GM21576 (cell line): ENCODE measurements at regions not wholly inside any gene's neighbourhood (a gene's known extent, or its start where the extent isn't known, plus 50 kb on each side); places are given as distances from the start of the nearest gene placed in this dataset.

ENCODE experiments used
- ATAC-seq: cut with Tn5 transposase; IDR thresholded peaks from one replicate; pipeline ENCODE4 v1.9.1; 2021; ENCODE audit warnings: mild to moderate bottlenecking, moderate library complexity; ENCODE audit not compliant: unreplicated experiment

DNA sequence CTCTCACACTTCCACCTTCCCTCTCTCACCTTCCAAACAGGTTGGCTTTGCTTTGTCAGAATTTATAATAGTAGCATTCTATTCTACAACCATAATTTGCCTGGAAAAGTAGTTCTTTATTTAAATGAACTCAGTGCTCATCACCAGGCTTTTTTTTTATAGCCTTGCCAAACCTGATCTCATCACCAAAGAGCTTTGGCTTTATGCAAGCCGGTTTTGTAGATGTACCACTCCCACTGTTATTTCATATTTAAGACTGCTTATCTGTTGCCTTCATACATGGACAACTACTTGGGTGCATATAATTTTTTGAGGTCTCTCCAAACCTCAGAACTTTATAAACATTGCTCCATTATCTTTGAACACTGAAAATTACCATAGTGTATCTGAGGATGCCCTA, 246.1 kb upstream of the PPP2R3A start:
- no peak for ATAC-seq

DNA sequence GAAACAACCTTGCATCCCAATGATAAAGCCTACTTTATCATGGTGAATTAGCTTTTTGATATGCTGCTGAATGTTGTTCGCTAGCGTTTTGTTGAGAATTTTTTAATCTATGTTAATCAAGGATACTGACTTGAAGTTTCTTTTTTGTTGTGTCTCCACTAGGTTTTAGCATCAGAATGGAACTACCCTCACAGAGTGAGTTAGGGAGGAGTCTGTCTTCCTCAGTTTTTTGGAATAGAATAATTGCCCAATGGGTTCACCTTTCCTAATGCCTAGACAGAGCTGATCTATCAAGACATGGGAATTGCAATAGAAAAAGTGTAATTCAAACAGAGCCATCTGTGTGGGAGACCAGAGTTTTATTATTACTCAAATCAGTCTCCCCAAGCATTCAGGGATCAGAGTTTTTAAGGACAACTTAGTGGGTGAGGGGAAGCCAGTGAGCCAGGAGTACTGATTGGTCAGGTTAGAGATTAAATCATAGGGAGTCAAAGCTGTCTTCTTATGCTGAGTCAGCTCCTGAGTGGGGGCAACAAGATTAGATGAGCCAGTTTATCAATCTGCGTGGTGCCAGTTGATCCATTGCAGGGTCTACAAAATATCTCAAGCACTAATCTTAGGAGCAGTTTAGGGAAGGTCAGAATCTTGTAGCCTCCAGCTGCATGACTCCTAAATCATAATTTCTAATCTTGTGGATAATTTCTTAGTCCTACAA, 237.4 kb upstream of the PPP2R3A start:
- ATAC-seq: no peak

DNA sequence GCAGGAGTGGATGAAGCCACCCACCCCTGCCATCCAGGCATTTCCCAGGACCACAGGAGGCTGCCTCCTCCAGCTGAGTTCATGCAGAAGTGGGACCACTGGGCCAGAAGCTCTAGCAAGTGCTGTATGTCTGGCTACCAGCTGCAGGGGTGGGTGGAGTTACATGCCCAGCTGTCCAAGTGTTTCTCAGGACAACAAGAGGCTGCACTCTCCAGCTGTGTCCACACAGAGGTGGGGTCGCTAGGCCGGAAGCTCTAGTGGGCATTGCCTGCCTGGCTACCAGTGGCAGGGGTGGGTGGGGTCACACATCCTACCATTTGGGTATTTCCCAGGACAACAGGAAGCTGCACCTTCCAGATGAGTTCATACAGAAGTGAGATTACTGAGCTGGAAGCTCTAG, 234.0 kb upstream of the PPP2R3A start:
- no peak for ATAC-seq

DNA sequence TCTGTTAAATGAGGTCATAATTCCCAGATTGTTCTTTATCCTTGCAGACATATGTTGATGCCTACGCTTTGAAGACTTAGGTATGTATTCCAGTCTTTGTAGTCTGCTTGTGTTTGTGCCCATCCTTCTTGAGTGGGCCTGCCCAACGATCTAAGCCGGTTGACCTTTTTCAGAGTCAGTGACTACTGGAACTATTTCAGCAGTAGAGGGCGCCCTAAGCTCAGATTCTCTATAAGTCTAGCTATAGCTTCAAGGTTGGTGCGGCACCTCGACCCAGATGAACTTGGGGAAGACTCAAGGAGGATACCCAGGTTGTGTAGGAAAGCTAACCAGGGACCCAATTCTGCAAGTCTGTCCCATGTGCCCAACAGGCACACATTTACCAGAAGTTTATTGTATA, 228.8 kb upstream of the PPP2R3A start:
- no peak for ATAC-seq

DNA sequence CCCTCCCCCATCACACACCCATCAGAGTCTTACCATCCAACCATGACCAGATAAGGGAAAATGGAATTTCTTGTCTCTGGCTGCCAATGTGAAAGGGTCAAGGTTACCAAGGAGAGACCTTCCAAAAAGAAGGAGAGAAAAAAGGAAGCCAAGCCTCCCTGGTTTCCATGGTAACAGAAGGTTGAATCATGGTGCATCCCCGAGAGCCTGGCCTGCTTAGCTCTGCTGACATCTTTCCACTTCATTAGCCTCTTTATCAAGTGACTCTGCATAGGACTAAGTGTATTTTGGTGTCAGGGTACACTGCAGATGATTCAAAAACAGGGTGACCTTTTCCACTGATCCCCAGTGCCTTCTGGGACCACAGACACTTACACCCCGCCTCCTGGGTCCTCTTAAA, 225.7 kb upstream of the PPP2R3A start:
- no peak for ATAC-seq

DNA sequence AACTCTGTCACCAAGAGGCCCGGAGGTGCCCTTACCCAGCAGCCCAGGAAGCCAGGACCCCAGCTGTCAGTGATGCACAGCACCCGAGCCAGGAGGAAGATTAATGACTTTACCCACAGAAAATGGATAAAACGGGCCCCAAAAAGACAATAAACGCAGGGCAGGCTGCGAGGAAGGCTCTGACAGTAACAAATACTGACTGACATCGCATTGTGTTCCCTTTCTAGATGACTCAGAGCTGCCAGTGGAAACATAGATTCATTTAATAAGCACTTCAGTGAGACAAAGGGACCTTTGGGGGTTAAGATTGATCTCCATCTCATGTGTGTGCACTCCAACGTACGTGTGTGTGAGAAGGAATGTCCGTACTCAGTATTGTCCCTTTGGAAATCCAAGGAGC, 225.3 kb upstream of the PPP2R3A start:
- no peak for ATAC-seq

DNA sequence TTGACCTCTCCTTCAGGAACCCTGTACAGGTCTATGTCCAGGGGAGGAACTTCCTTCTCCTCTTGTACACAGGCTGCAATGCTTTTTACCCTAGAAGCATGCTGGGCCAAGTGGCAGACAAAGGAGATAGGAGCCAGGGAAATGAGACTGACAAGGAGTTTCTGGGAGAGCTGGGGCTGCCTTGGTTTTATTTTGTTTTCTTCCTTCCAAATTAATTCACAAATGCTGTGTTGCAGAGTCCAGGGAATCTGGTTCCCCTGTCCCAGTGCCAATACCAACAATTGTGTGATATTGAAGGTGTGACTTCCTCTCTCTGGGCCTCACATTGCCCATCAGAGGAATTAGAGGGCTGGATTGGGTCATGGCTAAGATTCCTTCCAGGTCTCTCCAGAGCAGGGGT, 224.8 kb upstream of the PPP2R3A start:
- no peak for ATAC-seq

DNA sequence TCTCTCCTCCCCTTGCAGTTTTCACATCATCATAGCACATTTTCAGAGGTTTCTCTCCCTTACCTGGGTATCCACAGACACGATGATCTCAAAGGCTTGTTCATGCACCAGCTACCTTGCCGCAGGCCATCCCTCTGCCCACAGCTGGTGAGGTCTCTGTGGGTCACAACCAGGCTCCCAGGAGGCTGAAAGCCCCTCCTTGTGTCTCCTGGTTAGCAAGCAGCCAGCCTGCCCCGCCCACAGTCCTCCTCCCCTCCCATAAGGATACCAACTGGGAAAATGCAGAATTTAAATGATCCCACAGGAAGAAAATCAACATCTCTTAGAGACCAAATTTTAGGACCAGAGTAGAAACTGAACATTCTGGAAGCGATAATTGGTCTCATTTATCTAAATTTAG, 213.5 kb upstream of the PPP2R3A start:
- no peak for ATAC-seq

DNA sequence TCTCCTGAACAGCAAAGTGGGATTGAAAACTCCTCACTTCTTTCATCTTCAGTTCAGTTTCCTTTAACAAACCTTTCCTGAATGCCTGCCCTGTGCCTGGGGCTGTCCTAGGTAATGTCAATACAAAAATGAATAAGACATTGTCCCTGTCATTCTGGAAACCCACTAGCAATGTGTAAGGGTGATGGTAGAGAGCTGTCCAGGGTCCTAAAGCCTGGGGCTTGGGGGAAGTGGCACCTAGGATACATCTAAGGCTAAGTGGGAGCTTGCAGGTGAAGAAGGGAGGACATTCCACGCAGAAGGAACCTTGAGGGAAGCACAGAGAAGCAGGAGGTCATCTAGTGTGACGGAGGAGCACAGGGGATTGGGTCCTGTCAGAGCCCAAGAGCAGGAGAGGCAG, 212.7 kb upstream of the PPP2R3A start:
- ATAC-seq: no peak

DNA sequence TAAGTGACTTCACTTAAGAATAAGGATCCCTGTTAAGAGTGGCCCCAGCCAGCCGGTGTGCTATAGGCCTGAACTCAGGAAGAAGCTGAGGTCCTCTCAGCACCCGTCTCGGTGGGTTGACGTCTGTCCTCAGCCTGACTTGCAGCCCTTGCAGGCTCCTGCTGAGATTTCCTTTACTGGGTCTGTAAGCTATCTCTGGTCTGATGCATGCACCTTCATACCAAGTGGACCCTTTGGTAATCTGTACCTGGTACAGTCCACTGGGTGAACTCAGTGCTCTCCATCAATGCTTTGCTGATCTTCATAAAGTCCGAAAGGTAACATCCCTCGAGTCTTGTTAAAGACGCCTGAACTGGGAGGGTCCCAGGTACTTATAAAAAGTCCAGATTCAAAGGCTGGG, 212.0 kb upstream of the PPP2R3A start:
- no peak for ATAC-seq

DNA sequence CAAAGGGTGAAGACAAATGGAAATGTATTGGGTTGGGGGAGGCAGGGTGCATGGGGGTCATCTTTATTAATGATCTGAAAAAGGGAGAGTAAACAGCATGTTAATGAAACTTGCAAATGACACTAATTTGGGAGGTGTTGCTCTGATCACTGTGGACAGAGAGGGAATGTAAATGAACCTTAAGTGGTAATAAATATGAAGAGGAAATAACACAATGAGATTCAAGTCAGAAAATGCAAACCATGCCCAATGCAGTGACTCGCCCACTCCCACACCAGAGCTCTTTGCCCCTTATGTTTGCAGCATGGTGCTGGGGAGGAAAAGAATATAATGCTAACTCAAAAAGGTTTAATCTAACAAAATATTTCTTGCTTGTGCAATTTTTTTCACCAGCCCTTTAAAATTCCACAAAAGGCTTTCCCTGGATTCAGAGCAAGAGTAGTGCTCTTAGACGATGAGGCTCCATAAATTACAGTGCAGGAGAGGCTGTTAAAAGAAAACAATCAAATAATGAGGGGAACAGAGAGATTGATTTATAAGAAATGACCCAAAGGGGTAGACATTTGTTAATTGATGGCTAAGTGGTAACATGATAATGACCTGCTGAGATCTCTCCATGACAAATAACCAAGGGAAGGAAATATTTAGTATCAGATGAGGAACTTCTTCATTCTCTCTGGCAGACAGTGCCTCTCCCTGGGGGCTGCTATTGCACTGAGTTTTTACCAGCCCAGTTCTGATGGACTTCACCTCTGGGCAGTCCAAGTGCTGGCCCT, 210.0 kb upstream of the PPP2R3A start:
- ATAC-seq: no peak

DNA sequence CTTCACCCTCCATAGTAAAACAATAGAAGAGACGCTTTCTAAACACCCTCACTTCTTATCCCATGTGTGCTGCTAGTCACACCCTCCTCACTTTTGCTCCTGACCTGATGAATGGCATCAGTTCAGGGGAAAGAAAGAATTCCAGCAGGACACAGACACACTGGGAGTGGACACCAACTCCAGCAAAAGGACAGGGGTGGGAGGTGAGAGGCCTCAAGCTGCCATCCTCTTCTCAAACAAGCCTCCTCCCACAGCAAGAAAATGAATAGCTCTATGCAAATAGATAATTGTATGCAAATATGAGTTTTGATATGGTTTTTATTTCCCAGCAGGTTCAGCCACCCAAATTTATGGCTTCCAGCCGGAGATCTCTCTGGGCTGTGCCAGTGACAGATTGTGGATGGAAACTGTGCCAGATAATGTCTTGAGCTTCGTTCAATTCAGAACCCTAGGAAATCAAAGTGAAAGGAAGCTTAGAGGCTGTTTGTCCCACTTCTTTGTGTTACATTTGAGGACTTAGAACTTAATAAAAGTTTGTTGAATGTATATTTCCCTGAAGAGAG, 209.3 kb upstream of the PPP2R3A start:
- ATAC-seq: no peak

DNA sequence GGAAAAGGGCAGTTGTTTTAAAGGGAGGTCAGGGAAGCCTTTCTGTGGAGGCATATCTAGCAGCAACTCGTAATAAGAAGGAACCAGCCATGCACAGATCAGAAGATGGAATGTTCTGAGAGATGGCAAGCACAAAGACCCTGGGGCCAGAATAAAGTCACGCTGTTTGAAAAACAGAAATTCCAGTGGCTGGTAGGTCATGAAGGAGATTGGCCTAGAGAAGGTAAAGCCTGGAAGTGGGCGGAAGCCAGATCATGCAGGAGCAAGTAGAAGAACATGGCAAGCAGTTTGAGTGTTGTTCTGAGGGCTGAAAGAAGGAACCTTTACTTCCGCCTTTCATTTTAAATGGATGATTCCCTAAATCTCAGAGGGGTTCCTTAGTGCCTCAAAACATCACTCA, 208.1 kb upstream of the PPP2R3A start:
- ATAC-seq: no peak

DNA sequence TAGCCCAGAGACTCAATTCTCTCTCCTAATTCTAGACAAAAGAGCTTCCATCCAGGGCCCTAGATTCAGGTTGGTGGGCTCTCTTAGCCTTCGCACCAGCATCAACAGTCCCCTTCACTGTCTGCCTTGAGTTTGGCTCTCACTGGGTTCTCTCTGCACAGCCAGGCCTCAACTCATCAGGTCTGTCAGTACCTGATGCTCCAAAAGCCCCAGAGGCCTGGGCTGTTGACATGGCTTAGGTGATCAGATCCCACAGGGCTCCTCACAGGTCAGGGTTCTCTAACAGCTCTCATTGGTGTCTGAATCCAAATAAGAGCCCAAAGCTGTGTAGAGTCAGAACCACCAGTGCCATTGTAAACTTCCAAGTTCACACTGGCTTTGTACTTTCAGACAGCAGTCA, 206.6 kb upstream of the PPP2R3A start:
- ATAC-seq: no peak

DNA sequence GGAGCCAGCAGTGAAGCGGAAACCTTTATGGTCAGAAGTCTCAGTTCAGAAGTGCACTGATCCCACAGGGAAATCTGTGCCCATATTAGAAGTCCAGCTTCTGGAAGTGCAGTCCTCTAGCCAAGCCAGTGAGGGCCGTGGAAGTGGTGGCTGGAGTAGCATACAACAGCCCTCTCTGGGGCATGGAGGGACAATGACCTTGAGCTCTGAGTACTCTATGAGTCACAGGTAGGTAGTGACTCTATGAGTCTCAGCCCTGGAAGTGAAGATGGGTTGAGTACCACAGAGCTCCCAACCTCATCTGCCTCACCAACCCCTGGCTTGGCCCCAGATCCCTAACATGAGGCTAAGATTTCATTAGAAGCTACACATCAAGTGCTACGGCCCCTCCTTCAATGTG, 205.9 kb upstream of the PPP2R3A start:
- ATAC-seq: no peak

DNA sequence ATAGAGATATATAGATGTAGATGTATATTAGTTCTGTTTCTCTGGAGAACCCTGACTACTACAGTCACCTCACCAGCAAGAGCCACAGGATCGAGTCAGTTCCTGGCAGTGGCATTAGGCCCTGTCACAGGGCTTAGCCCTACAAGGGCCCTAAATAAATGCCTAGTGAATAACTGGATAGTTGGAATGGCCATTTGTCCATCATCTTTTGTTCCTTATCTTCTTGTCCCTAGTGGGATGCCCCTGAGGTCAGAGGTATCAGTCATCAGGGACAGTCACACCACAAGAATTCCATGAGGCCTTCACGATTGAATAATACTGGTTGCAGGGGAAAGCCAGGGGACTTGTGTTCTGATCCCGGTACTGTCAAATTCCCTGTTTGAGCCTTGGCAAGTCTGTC, 204.9 kb upstream of the PPP2R3A start:
- ATAC-seq: no peak

DNA sequence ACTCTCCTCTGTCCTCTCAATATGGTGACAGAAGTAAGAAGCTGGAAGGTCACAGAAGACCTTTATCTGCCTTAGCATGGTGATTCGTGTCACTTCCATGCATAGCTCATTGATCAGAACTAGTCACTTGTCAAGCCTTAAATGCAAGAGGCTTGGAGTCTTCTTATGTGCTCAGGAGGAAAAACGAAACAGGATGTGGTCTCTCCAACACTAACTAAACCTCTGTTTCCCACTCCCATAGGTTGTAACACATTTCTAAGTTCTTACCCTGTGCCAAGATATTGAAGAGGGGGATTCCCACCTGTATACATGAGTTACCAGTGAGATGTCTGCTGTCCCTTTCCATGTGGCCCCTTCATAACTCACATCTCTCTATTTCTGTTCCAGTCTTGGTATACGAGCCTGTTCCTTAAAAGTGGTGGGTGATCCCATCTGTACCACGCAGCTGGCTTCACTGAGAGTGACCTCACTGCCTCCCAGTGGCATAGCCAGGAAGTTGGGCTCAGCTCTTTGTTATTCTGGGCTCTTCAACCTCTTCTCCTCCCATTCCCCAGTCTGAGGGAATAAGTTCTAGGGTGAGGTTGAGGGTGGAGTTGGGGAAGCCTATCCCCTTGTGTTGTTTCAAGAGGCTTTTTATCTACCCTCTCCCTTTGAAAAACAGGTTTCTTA, 203.2 kb upstream of the PPP2R3A start:
- ATAC-seq: no peak

DNA sequence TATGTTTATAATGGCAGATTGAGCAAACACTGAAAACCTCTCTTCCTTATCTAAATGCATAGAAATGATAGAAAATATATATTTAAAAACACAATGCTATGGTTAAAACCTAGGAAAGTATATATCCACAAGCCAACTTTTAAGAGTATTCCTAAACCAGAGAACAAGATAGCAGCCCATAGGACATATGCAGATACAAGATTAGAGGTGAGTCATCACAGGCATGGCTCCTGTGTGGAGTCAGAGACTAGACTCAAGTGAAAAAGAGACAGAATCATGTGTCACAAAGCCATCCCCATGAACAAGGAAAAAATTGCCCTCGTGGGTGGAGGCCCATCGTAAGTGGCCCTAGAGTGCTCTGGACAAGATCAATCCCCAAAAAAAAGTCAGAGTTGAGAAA, 199.4 kb upstream of the PPP2R3A start:
- ATAC-seq: no peak

DNA sequence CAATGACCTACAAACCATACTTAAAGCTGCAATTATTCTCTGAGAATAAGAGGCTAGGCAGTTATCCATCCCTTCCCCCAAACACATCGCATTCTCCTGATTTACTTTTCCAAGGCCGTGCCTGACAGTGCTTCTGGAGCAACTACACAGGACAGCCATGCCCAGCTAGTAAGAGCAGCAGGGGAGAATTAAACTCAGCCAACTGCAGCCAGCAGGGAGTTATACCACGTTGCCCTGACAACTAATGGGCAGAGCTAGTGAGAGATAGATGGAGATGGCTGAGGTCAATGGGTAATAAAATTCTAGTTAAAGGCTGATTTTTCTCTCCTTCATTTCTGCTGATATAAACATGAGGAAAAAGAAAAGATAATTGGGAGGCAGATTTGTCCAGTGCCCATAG, 193.8 kb upstream of the PPP2R3A start:
- no peak for ATAC-seq

DNA sequence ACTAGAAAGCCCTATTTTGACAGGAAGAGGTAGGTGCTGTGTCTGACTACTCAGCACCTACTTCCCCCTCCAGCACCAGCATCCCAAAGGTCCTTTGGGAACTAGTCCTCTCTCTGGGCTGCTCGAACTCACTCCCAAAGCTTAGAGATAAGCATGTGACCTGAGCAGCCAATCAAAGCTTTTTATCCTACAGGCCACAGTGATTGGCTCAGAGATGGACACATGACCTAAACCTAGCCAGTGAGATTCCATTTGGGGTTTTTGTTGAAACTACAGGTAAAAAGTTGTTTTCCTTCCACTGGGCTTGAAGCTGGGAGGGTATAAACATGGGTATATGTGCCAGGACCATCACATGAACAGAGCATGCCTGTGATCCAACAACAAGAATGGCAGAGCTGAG, 186.5 kb upstream of the PPP2R3A start:
- no peak for ATAC-seq

DNA sequence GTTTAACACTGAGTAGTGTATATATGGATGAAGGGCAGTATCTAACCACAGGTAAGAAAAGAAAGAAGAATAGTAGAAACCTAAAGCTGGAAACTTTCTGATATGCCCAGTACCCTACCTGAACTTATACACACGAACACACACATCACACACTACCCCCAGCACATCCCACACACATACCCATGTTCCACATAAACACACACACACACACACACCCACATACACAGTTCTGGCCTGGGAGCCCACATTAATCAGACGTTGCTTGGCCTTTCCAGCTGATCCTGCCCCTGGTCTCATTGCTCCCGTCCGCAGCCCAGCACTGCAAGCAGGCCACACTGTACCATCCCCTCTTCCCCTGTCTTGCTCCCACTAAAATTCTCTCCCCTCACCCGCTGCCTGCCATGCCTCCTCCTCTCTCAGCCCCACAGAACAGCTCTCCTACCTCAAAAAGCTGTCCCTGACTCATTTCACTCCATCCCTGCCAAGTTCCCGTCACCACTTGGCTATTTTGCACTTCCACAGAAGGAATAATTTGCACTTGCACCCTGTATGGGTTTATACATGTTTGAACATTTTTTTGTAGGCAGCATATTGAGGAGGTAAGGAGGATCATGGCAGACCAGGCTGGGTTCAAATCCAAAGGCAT, 185.8 kb upstream of the PPP2R3A start:
- no peak for ATAC-seq
